Neural progenitor cell (in vitro differentiated cells): ENCODE measurements at regions not wholly inside any gene's neighbourhood (a gene's known extent, or its start where the extent isn't known, plus 50 kb on each side); places are given as distances from the start of the nearest gene placed in this dataset.

Experiments used
- DNase-seq: peaks from one replicate; pipeline ENCODE4 v3.0.0-alpha.2; 2016; ENCODE audit warnings: low spot score
- H2AFZ ChIP-seq: fragments of 200-600 bp; sonication (generic); replicated peaks from 2 replicates; pipeline ENCODE4 v1.6.1; 2016; ENCODE audit warnings: antibody characterized with exemption
- H3F3A ChIP-seq: fragments of 200-600 bp; sonication (generic); 2 replicates; pipeline ENCODE4 v1.6.1; 2016; ENCODE audit warnings: antibody characterized with exemption, low read depth
- H3K27ac ChIP-seq: fragments of 200-600 bp; sonication (generic); 2 replicates; pipeline ENCODE4 v1.5.1; 2016; ENCODE audit warnings: mild to moderate bottlenecking
- H3K27me3 ChIP-seq: fragments of 200-600 bp; sonication (generic); 2 replicates; pipeline ENCODE4 v1.6.1; 2016; ENCODE audit warnings: mild to moderate bottlenecking, moderate library complexity
- H3K36me3 ChIP-seq: fragments of 200-600 bp; sonication (generic); 2 replicates; pipeline ENCODE4 v1.5.1; 2016
- H3K4me1 ChIP-seq: fragments of 200-600 bp; sonication (generic); 2 replicates; pipeline ENCODE4 v1.6.1; 2016; ENCODE audit warnings: mixed run types
- H3K4me2 ChIP-seq: fragments of 200-600 bp; sonication (generic); 2 replicates; pipeline ENCODE4 v1.6.1; 2016
- H3K4me3 ChIP-seq: fragments of 200-600 bp; sonication (generic); 2 replicates; pipeline ENCODE4 v1.5.1; 2016
- H3K79me2 ChIP-seq: fragments of 200-600 bp; sonication (generic); 2 replicates; pipeline ENCODE4 v1.6.1; 2016; ENCODE audit warnings: low read depth
- H3K9ac ChIP-seq: fragments of 200-600 bp; sonication (generic); 2 replicates; pipeline ENCODE4 v1.6.1; 2016
- H3K9me3 ChIP-seq: fragments of 200-600 bp; sonication (generic); 2 replicates; pipeline ENCODE4 v1.5.1; 2016; ENCODE audit warnings: low read depth
- H4K20me1 ChIP-seq: fragments of 200-600 bp; sonication (generic); 2 replicates; pipeline ENCODE4 v1.6.1; 2016; ENCODE audit warnings: low read depth
- H3K27ac Mint-ChIP-seq: 3 replicates; pipeline ENCODE4 v1.8.0; 2021; ENCODE audit warnings: mixed read lengths
- H3K27me3 Mint-ChIP-seq: 2 replicates; pipeline ENCODE4 v1.8.0; 2022; ENCODE audit warnings: low read depth, mild to moderate bottlenecking, inconsistent platforms, moderate library complexity, mixed read lengths; ENCODE audit not compliant: insufficient read depth
- H3K36me3 Mint-ChIP-seq: 3 replicates; pipeline ENCODE4 v1.8.0; 2021; ENCODE audit warnings: mixed read lengths
- H3K4me1 Mint-ChIP-seq: 3 replicates; pipeline ENCODE4 v1.8.0; 2021; ENCODE audit warnings: mixed read lengths
- H3K4me3 Mint-ChIP-seq: 3 replicates; pipeline ENCODE4 v1.8.0; 2021; ENCODE audit warnings: mild to moderate bottlenecking, moderate library complexity, mixed read lengths
- H3K9me3 Mint-ChIP-seq: 3 replicates; pipeline ENCODE4 v1.8.0; 2020; ENCODE audit warnings: mixed read lengths
- CTCF ChIP-seq: fragments of 200-600 bp; sonication (generic); IDR thresholded peaks from 2 replicates; pipeline ENCODE4 v1.5.1; 2017; ENCODE audit warnings: antibody characterized with exemption, mild to moderate bottlenecking
- EZH2 ChIP-seq: fragments of 200-600 bp; sonication (generic); IDR thresholded peaks from 2 replicates; pipeline ENCODE4 v1.6.1; 2017; ENCODE audit warnings: antibody characterized with exemption, mild to moderate bottlenecking, moderate library complexity
- EZH2phosphoT487 ChIP-seq: fragments of 200-600 bp; sonication (generic); IDR thresholded peaks from 2 replicates; pipeline ENCODE4 v1.6.1; 2017; ENCODE audit warnings: antibody characterized with exemption

- Histone ChIP-seq H3K36me3 (no peaks in the 10 kb centered on the region), H3K27me3 (peaks cover 53% of the 10 kb centered on the region), H2AFZ (peak overlapping the region; percentile 94), H3K79me2 (no peaks in the 10 kb centered on the region), H3F3A (no peaks in the 10 kb centered on the region), H3K9ac (no peak overlapping the region), H3K4me1 (peaks cover 2% of the 10 kb centered on the region), H4K20me1 (no peaks in the 10 kb centered on the region), H3K4me3 (peak overlapping the region; percentile 64), H3K9me3 (no peaks in the 10 kb centered on the region), H3K4me2 (peak overlapping the region; percentile 94), H3K27ac (no peak overlapping the region)
- peak; percentile 47 for DNase-seq
- no peaks in the 10 kb centered on the region for H3K9me3 Mint-ChIP-seq
- peak; percentile 63 for TF ChIP-seq EZH2
- peak; percentile 50 for TF ChIP-seq EZH2phosphoT487
- TF ChIP-seq CTCF: no peak
- H3K27ac Mint-ChIP-seq: no peak overlapping the region
- peaks cover 3% of the 10 kb centered on the region for H3K4me1 Mint-ChIP-seq
- H3K36me3 Mint-ChIP-seq: peaks cover 2% of the 10 kb centered on the region
- H3K27me3 Mint-ChIP-seq: peaks cover 15% of the 10 kb centered on the region
- peak overlapping the region; percentile 85 for H3K4me3 Mint-ChIP-seq
These were observed 64.7 kb upstream of the STARD13 start for GRCh38 chr13:33349986-33350826.

GRCh38 chr13:33351319-33351718, 65.8 kb upstream of the STARD13 start:
- no peak overlapping the region for H2AFZ ChIP-seq
- H3K4me3 ChIP-seq: no peak overlapping the region
- no peak for DNase-seq
- no peaks in the 10 kb centered on the region for H3F3A ChIP-seq
- no peak overlapping the region for H3K9ac ChIP-seq
- peaks cover 3% of the 10 kb centered on the region for H3K4me1 Mint-ChIP-seq
- H3K27ac ChIP-seq: no peak overlapping the region
- H3K9me3 Mint-ChIP-seq: no peaks in the 10 kb centered on the region
- no peak overlapping the region for H3K4me2 ChIP-seq
- H3K4me1 ChIP-seq: no peaks in the 10 kb centered on the region
- H3K27me3 ChIP-seq: peaks cover 53% of the 10 kb centered on the region
- no peak for TF ChIP-seq CTCF
- no peak for TF ChIP-seq EZH2phosphoT487
- TF ChIP-seq EZH2: no peak
- H3K4me3 Mint-ChIP-seq: peak overlapping the region; percentile 85
- H4K20me1 ChIP-seq: no peaks in the 10 kb centered on the region
- H3K27ac Mint-ChIP-seq: no peak overlapping the region
- H3K36me3 ChIP-seq: no peaks in the 10 kb centered on the region
- H3K36me3 Mint-ChIP-seq: peaks cover 2% of the 10 kb centered on the region
- H3K9me3 ChIP-seq: no peaks in the 10 kb centered on the region
- peaks cover 11% of the 10 kb centered on the region for H3K27me3 Mint-ChIP-seq
- H3K79me2 ChIP-seq: no peaks in the 10 kb centered on the region

- no peaks in the 10 kb centered on the region for H3K9me3 ChIP-seq
- no peaks in the 10 kb centered on the region for H4K20me1 ChIP-seq
- H3K4me3 ChIP-seq: no peak overlapping the region
- Mint-ChIP-seq H3K4me1 (peaks cover 3% of the 10 kb centered on the region), H3K4me3 (no peak overlapping the region), H3K27me3 (peaks cover 11% of the 10 kb centered on the region), H3K36me3 (peaks cover 2% of the 10 kb centered on the region), H3K27ac (no peak overlapping the region), H3K9me3 (no peaks in the 10 kb centered on the region)
- no peak overlapping the region for H2AFZ ChIP-seq
- no peak for DNase-seq
- TF ChIP-seq EZH2phosphoT487 (no peak), EZH2 (no peak), CTCF (no peak)
- no peak overlapping the region for H3K27ac ChIP-seq
- peaks cover 53% of the 10 kb centered on the region for H3K27me3 ChIP-seq
- no peaks in the 10 kb centered on the region for H3F3A ChIP-seq
- H3K79me2 ChIP-seq: no peaks in the 10 kb centered on the region
- H3K36me3 ChIP-seq: no peaks in the 10 kb centered on the region
- H3K4me1 ChIP-seq: no peaks in the 10 kb centered on the region
- no peak overlapping the region for H3K4me2 ChIP-seq
- H3K9ac ChIP-seq: no peak overlapping the region
These were observed 66.5 kb upstream of the STARD13 start for GRCh38 chr13:33352041-33352440.
